ENCODE measurements at regions not wholly inside any gene's neighbourhood (a gene's known extent, or its start where the extent isn't known, plus 50 kb on each side); places are given as distances from the start of the nearest gene placed in this dataset.

DNA sequence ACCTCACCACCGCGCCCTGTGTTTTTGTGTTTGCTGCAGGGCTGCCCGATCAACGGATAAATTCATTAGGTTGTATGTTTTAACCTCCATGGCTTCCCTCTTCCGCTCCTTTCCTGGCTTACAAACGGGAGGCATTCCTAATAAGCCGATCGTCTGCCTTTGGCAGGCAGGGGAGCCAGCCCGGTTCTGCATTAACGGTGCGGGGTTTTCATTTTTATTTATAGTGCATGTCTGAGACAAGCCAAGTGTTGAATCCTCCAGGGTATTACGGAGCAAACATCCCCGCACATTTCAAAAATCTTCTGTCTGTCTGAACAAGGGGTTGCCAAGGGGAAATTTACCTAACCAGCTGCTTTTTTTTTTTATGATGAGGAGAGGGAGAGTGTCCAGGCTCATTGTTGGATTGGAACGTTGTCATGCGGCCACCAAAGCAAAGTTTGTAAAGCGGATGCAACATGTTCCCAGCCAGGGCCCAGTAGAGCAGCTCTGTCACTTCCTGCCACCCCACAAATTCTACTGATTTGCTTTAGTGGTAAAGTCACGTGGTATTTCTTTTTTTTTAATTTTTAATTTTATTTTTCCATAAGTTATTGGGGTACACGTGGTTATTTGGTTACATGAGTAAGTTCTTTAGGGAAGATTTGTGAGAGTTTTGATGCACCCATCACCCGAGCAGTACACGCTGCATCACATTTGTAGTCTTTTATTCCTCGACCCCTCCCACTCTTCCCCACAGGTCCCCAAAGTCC lies 92.3 kb upstream of the BAIAP2L1 start:
- DNase-seq, result no peak
- Histone ChIP-seq H3K27ac (no peak overlapping the region), H3K27me3 (no peaks in the 10 kb centered on the region), H3K4me1 (no peaks in the 10 kb centered on the region), H3K9me3 (peaks cover 0 to 18% (median 18%) of the 10 kb centered on the region in 3 donors), H3K36me3 (no peaks in the 10 kb centered on the region), H3K4me3 (no peak overlapping the region)
- WGBS, 2 donors, result 75 to 80% methylated on average over 18 to 21 of the region's 21 CpGs
- no peak for TF ChIP-seq CTCF (IDR thresholded peaks at IDR 0.05)
- TF ChIP-seq POLR2A (IDR thresholded peaks at IDR 0.05), result no peak
- intact Hi-C loops (cut with DNase I), result no loop called here

DNA sequence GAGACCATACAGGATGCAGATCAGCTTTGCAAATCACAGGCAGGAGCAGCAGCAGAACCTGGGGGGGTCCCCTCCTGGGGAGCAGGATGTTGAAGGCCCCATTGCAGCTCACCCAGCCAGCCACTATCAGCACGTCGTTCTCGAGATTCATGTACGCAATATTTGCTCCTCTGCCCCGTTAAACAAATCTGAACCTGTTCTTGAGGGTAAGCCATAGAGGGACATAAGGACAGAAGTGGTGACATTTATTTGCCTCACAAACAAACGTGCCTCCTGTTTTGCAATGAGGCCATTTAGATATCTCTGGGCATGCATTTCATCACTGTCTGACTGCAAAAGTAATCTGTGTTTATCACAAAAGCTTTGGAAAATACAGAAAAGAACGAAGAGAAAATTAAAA lies 87.3 kb upstream of the BAIAP2L1 start:
- no peak overlapping the region for H3K27ac ChIP-seq
- intact Hi-C loops (cut with DNase I), result no loop called here
- no peaks in the 10 kb centered on the region for H3K4me1 ChIP-seq
- 43 to 54% methylated on average over 7 of the region's 7 CpGs for WGBS, 2 donors
- no peak overlapping the region for H3K4me3 ChIP-seq
- H3K9me3 ChIP-seq, result no peaks in the 10 kb centered on the region
- no peak for DNase-seq
- no peaks in the 10 kb centered on the region for H3K36me3 ChIP-seq
- TF ChIP-seq CTCF (IDR thresholded peaks at IDR 0.05) (no peak), POLR2A (IDR thresholded peaks at IDR 0.05) (no peak)
- H3K27me3 ChIP-seq, result peaks cover 0 to 13% (median 0%) of the 10 kb centered on the region in 4 donors

- DNase-seq, result no peak
- H3K36me3 ChIP-seq, result no peaks in the 10 kb centered on the region
- H3K9me3 ChIP-seq, result peaks cover 0 to 10% (median 0%) of the 10 kb centered on the region in 3 donors
- TF ChIP-seq CTCF (IDR thresholded peaks at IDR 0.05), result no peak
- TF ChIP-seq POLR2A (IDR thresholded peaks at IDR 0.05), result no peak
- H3K27me3 ChIP-seq, result peaks cover 0 to 14% (median 0%) of the 10 kb centered on the region in 4 donors
- intact Hi-C loops (cut with DNase I), result no loop called here
- H3K4me3 ChIP-seq, result no peak overlapping the region
- H3K4me1 ChIP-seq, result no peaks in the 10 kb centered on the region
- no peak overlapping the region for H3K27ac ChIP-seq
- WGBS, 2 donors, result 49 to 52% methylated on average over 5 to 6 of the region's 11 CpGs
These were observed 83.2 kb upstream of the BAIAP2L1 start for GRCh38 chr7:98483964-98484545.

DNA sequence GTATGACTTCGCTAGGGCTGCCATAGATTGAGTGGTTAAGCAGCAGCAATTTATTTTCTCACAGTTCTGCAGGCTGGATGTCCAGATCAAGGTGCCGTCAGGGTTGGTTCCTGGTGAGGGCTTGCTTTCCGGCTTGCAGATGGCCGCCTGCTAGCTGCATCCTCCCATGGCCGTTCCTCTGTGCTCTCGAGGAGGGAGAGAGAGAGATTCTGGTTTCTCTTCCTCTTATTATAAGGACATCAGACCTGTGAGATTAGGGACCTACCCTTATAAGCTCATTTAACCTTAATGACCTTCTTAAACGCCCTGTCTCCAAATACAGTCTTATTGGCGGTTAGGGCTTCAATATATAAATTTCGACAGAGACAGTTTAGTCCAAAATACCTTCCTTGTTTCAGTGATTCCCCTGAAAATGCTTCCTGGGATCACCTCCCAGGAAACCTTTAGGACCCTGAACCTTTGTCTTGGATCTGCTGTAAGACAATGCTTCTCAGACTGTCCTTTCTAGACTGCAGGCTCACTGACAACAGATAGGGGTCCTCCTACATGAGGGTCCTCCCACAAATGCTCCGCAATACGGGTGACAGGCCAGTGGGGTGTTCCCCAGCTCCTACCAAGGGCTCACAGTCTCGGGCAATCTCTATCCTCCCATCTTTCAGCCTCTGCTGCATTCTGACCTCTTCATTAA lies 82.5 kb upstream of the BAIAP2L1 start:
- intact Hi-C loops (cut with DNase I), result no loop called here
- TF ChIP-seq CTCF (IDR thresholded peaks at IDR 0.05) (no peak), POLR2A (IDR thresholded peaks at IDR 0.05) (no peak)
- no peaks in the 10 kb centered on the region for H3K4me1 ChIP-seq
- WGBS, 2 donors, result 73 to 82% methylated on average over 11 to 12 of the region's 12 CpGs
- H3K27ac ChIP-seq, result no peak overlapping the region
- no peak for DNase-seq
- H3K36me3 ChIP-seq, result no peaks in the 10 kb centered on the region
- no peak overlapping the region for H3K4me3 ChIP-seq
- peaks cover 0 to 10% (median 0%) of the 10 kb centered on the region in 3 donors for H3K9me3 ChIP-seq
- H3K27me3 ChIP-seq, result peaks cover 0 to 14% (median 0%) of the 10 kb centered on the region in 4 donors

DNA sequence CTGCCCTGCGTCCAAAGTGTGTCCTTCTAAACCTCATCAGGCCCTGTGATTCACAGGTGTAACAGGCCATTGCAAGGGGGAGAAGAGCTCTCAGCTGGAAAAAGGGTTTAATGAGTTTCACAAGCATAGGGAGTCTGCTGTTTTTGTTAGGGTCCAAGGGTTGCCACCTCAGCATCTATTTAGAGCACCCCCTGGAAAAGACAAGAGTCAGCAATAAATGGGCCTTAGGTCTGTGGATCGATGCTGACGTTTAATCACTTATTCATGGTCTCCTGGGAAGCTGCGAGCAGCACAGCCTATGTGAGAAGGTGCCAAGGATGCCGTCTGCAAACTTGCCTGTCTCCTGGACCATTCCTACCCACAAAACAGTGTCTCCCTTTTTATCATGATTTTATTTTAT lies 78.4 kb upstream of the BAIAP2L1 start:
- no peak for TF ChIP-seq POLR2A (IDR thresholded peaks at IDR 0.05)
- no peak for TF ChIP-seq CTCF (IDR thresholded peaks at IDR 0.05)
- Histone ChIP-seq H3K9me3 (peaks cover 0 to 10% (median 0%) of the 10 kb centered on the region in 3 donors), H3K4me1 (no peaks in the 10 kb centered on the region), H3K27me3 (peaks cover 0 to 16% (median 0%) of the 10 kb centered on the region in 4 donors), H3K27ac (no peak overlapping the region), H3K4me3 (no peak overlapping the region), H3K36me3 (no peaks in the 10 kb centered on the region)
- 75 to 77% methylated on average over 5 of the region's 5 CpGs for WGBS, 2 donors
- no peak for DNase-seq
- intact Hi-C loops (cut with DNase I), result no loop called here
